IMR-90 (cell line): ENCODE measurements at regions not wholly inside any gene's neighbourhood (a gene's known extent, or its start where the extent isn't known, plus 50 kb on each side); places are given as distances from the start of the nearest gene placed in this dataset.

Source experiments
- CEBPB ChIP-seq: IDR thresholded peaks from 2 replicates; pipeline ENCODE4 v1.6.1; 2012; ENCODE audit warnings: low read depth, low read length, improper control_type of control experiment
- MXI1 ChIP-seq: IDR thresholded peaks from 2 replicates; pipeline ENCODE4 v1.6.1; 2012; ENCODE audit warnings: low read depth, mild to moderate bottlenecking, low read length, moderate library complexity, borderline replicate concordance
- POLR2A ChIP-seq: IDR thresholded peaks from 2 replicates; pipeline ENCODE4 v1.6.1; 2012; ENCODE audit warnings: mild to moderate bottlenecking, low read depth, low read length
- TF ChIP-seq, protein P1 (sequence below): conservative IDR thresholded peaks from 2 replicates; pipeline ENCODE4 v1.5.1; 2012; ENCODE audit warnings: mild to moderate bottlenecking, low read depth, low read length, improper control_type of control experiment

DNA sequence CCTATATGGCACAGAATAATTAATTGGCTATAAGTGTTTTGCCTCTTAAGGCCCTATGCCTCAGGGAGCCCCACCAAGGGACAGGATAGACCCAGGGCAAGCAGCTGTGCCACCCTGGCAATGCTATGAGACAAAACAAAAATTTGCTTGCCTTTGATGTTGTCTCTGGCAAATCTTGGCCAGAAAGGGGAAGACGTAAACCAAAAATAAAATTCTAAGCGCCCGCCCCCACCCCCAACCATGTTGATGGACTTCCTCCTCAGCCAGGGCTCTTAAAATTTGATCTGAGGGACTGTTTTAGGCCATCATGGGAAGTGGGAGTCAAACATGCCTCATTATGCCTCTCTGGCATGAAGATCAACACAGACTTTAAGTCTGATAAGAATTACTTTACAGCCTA is 130.5 kb upstream of the APOOL start:
- TF ChIP-seq, protein P1, sequence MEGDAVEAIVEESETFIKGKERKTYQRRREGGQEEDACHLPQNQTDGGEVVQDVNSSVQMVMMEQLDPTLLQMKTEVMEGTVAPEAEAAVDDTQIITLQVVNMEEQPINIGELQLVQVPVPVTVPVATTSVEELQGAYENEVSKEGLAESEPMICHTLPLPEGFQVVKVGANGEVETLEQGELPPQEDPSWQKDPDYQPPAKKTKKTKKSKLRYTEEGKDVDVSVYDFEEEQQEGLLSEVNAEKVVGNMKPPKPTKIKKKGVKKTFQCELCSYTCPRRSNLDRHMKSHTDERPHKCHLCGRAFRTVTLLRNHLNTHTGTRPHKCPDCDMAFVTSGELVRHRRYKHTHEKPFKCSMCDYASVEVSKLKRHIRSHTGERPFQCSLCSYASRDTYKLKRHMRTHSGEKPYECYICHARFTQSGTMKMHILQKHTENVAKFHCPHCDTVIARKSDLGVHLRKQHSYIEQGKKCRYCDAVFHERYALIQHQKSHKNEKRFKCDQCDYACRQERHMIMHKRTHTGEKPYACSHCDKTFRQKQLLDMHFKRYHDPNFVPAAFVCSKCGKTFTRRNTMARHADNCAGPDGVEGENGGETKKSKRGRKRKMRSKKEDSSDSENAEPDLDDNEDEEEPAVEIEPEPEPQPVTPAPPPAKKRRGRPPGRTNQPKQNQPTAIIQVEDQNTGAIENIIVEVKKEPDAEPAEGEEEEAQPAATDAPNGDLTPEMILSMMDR: no peak
- no peak for TF ChIP-seq POLR2A
- TF ChIP-seq CEBPB: no peak
- no peak for TF ChIP-seq MXI1
